GM18861 (cell line): ENCODE measurements at regions not wholly inside any gene's neighbourhood (a gene's known extent, or its start where the extent isn't known, plus 50 kb on each side); places are given as distances from the start of the nearest gene placed in this dataset.

Experiments used
- ATAC-seq: cut with Tn5 transposase; IDR thresholded peaks from one replicate; pipeline ENCODE4 v1.9.1; 2021; ENCODE audit not compliant: unreplicated experiment

DNA sequence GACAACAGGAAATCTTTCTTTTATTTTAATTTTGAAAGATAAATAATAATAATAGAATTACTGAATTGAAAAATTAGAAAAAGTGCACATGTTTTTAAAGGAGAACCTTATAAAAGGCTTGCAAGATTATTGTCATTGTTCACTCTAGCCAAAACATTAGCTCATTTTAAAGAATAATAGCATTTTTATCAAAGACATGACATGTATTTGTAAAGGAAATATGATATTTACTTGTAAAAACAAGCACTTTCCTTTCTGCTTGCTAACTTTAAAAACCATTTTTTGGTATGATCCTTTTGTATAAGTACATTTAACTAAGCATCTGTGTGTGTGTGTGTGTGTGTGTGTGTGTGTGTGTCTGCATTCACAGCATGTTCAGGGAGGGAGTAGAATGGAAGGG, 156.3 kb upstream of the C1orf87 start:
- ATAC-seq: no peak

GRCh38 chr1:60228041-60228491, 154.5 kb upstream of the C1orf87 start:
- ATAC-seq: no peak

DNA sequence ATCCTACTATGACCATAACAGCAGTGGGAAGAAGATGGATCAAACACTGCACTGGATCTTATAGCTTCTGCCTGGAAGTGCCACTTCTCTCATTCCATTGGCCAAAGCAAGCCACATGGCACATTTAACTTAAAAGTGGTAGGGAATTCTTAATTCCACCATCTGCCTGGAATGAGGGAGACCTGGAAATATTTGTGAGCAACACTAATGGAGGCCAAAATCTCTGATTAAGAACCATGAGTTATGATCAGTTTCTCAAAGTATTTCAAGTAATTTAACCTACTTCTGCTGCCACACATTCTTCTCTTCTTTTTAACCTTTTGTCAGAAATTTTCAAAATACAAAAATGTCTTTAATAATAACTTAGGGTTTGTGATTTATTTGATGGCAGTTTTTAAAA, 154.0 kb upstream of the C1orf87 start:
- ATAC-seq: no peak

DNA sequence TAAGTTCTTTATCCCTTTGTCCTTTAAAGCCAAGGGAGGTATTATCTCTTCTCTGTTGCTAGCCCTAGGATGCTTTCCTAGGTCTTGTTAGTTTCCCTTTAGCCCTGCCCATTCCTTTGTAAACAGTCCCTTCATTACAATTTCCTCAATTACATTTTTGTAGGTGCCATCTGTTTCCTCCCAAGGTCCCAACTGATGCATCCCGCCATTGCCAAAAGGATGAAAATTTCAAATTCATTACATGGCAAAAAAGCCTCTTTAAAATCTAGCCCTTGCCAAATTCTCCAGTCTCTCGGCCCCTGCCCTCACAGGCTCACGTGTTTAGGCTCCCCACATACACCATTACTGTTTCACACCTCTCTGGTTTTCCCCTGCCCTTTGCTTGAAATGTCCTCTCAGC, 151.9 kb upstream of the C1orf87 start:
- no peak for ATAC-seq

DNA sequence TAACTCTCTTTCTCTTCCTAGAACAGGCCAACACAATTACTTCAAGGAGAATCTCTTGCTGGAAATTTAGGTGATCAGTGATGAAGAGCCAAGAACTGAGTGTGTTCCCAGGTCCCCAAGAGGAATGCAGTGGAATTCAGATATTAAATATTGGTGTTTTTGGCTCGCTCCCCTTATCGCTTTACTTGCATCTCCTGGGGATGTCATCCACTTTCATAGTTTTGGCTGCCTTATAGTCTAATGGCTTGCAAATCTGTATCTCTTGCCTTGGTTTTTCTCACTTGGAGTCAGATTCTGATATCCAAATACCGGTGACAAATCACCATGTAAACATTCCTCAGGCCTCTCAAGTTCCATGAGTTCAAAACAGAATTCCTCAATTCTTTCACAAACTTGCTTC, 151.0 kb upstream of the C1orf87 start:
- ATAC-seq: no peak

- ATAC-seq: no peak
These were observed 149.6 kb upstream of the C1orf87 start for GRCh38 chr1:60223158-60223557.

DNA sequence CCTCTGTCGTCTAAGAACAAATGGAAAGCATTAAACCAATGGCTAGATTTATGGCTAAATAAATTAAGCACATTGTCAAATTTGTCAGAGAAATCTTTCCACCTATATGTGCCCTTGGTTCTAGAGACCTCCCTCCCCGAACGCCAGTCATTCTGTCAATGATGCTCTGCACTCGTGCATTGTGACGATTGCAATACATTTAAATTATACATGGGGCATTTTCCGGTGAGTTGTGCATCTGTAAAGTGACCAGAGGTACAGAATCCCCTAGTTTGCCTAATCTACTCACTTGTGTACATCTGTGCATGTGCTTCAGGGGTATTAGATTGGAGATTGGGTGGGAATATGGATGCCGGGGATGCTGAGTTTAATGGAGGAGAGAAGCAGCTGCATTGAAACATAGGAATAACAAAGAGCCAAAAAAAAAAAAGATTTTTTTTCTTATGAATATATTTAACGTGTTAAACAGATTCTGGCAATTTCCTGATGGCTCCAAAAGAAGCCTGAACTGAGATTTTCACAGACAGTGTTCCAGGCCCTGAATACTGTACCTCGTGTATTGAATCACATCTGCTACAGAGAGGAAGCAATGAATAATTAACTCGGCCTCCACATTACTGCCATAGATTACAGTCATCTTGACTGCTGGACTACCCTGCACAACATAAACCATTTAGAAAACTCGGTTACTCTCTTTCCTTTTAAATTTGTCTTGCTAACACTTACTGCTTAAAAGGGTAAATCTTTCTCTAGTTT, 149.0 kb upstream of the C1orf87 start:
- ATAC-seq: no peak

GRCh38 chr1:60213253-60213652, 139.7 kb upstream of the C1orf87 start:
- ATAC-seq: no peak

GRCh38 chr1:60196026-60196425, 122.5 kb upstream of the C1orf87 start:
- no peak for ATAC-seq

DNA sequence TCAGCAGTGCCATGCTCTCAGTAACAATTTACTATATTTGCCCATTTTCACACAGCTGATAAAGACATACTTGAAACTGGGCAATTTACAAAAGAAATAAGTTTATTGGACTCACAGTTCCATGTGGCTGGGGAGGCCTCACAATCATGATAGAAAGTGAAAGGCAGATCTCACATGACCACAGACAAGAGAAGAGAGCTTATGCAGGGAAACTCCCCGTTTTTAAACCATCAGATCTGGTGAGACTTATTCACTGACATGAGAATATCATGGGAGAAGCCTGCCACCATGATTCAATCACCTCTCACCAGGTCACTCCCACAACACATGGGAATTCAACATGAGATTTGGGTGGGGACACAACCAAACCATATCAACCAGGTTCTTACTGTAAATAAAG, 112.1 kb upstream of the C1orf87 start:
- ATAC-seq: no peak

GRCh38 chr1:60184521-60184920, 111.0 kb upstream of the C1orf87 start:
- ATAC-seq: no peak

DNA sequence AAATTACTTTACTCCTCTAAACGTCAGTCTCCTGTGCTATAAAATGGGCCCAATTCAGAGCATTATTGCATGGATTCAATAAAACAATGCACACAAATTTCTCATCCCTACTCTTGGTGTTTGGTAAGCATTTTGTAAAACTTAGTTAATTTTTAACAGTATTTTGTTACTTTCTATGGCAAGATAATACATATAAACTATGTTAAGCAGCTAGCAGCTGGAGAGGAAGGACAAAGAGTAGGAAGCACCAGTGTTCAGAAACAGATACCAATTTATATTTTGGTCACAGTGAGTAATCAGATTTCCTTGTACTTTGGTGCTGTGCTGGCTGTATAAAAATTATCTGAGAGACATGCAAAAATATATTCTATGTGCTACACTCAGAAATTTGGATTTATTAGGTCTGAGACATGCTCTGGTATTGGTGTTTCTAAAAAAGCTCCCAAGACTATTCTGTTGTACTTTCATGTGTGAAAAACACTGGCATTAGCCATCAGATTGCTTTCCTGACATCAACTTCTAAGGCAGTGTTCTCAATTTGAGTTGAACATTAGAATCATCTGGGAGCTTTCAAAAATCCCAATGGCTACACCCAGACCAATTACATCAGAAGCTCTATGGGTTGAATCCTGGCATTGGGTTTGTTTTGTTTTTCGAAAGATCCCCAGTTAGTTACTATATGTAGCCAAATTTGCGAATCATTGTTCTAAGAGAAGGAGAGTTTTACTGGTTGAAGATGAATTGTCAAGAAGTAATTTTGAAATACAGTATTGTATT, 100.3 kb upstream of the C1orf87 start:
- no peak for ATAC-seq

DNA sequence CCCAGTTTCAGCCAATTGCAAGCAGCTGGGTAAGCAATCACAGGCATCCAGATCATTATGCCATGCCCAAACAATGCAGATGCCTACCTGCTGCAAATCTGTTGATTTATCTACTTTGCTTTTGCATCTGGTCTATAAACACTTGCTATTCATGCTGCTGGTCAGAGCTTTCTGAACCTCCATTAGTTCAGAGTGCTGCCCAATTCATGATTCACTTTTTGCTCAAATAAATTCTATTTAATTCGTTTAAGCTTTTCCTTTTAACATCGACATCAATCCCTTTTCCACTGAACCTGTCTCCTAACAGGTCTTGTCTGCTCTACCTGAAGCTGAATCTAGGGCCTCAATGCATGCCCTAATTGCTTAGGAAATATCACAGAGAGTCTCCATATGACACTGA, 99.4 kb upstream of the C1orf87 start:
- ATAC-seq: no peak

DNA sequence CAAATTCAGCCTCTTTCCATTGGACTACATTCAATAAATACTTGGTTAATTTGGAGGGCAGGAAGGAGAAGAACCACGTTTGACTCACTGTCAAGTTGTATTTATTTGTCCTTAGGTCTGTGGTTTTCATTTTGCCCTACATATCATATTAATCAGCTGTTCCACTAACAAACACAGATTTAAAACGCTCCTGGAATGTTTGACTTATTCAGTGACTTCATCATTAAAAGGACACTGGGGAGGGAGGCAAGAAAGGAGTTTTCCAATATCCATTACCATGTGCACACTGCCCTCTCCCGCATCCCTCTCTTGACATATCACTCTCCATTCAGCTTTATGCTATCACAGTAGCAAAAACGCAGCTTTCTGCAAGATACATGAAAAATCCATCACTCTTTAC, 98.2 kb upstream of the C1orf87 start:
- ATAC-seq: no peak

DNA sequence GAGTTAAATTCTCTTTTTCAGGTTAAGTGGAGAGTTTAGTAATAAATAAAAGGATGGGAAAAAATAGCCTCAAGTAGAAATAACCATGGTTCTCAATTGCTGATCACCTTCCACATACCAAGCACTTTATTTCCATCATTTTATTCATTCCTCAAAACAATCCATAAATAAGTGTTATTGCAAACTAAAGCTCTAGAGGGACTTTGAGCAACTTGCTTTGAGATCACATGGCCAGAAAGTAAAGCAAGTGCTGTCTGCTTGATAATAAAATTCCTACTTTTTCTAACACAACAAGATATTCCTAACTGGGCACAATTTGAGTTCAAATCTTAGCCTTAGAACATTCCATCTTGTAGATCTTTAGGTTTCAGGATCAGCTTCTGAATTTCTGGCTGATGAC, 97.1 kb upstream of the C1orf87 start:
- no peak for ATAC-seq

DNA sequence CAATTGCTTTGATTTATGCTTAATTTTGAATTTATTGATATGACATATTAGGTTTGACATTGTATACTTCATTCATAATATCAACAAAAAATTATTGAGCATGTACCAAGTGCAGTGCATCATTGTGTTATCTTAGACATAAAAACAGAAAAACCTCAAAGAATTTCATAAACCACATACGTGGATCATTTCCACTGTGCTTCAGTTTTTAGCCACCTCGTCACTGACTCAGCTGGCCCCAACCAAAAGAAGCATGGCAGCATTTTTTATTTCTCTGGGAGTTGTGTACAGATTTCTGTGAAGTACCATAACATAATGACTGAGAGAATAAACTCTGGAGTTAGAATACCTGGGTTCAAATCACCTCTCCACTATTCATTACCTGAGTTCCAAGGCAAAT, 95.6 kb upstream of the C1orf87 start:
- no peak for ATAC-seq

DNA sequence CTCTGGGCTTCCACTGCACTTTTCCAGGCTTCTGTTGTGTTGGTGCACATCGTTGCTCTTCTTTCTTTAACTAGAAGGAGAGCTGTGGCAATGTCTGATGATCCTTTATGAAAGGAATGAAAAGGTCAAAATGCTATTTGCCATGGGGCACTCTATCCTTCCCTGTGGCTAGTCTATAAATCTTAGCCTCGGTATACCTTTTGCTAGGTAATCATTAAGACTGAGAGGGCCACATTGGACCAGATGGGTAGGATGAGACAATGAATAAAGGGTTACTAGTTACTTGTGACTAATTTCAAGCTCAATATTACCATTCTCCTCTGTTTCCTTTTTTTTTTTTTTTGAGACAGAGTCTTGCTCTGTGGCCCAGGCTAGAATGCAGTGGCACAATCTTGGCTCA, 89.4 kb upstream of the C1orf87 start:
- ATAC-seq: no peak

- no peak for ATAC-seq
These were observed 86.6 kb upstream of the C1orf87 start for GRCh38 chr1:60160141-60160540.

DNA sequence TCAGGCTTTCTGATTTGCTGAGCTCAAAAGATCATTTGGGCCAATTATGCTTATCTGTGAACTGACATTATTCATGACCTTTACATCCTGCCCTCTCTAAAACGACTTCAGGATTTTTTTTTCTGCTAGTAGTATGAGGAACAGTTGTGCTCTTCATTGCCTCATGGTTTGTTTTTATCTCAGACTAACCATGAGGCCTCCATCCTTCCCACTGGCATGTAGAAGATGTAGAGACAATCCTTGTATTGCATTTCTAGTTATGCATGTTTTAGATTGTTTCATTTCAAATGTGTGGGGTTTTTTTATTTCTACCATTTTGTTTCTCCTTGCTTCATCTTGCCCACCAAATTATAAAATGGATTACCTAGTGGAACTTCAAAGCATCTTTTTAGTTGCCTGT, 82.8 kb upstream of the C1orf87 start:
- no peak for ATAC-seq

DNA sequence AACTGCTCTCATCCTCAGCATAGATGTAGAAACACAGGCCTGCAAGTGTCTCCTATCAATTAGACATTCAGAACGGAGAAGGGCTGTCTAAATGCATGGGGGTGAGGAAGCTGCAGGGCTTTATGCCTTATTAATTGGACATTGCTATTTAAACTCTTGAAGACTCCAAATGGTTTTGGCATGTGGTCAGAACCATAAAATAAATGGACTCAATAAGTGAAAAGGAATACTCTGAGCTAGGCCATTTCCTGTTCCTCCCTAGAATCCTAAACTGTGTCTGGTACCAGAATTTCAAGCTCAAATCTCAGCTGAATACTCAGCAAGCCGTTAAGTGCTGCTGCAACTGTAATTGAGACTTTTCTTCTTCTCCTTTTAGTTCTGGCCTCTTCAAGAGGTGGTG, 80.4 kb upstream of the C1orf87 start:
- no peak for ATAC-seq

DNA sequence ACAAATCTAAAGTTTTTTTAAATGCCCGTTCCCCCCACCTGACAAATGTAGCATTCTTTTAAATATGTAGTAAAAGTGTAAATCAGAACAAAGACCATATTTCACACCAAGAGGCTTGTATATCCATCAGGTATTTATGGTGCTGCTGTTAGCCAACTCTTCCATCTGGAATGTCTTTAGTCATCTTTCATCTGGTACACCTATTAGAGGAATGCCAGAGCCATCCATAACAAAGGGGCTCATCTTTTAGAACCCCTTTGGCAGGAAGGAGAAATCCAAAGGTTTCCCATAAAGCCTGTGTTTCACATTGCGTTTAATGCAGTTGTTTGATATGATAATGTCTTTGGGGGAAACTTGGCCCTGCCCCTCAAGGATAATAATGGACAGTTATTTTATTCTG, 79.3 kb upstream of the C1orf87 start:
- no peak for ATAC-seq

DNA sequence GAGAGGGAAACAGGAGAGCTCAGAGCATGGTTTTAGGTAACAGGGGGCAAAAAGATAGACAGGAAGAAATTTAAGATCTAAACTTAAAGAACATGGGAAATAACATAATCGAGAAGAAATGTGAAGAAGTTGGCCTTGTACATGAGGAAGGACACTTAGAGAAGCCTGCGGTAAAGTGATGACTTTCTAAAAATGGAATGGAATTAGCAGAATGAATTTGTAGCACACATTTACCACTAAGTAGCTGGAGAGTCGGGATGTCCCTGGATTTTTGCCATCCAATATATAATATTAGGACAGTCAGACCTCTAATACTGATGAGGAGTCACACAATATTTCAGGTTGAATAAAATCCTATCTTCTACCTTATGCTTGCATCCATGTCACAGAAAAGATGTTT, 77.7 kb upstream of the C1orf87 start:
- ATAC-seq: no peak

- no peak for ATAC-seq
These were observed 75.7 kb upstream of the C1orf87 start for GRCh38 chr1:60149251-60149650.
